Kidney (tissue), 13 donors: ENCODE measurements at regions not wholly inside any gene's neighbourhood (a gene's known extent, or its start where the extent isn't known, plus 50 kb on each side); places are given as distances from the start of the nearest gene placed in this dataset.

Experiments
- DNase-seq, 5 donors: peaks; one replicate each; pipeline ENCODE4 v3.0.0-alpha.2; 2013 to 2020
- FAIRE-seq: peaks from 2 replicates; lab custom pipeline; 2012; peaks lifted over from hg19 to GRCh38; lab: Jason Lieb, UNC
- H3K27ac ChIP-seq, 2 donors: one replicate each; pipeline ENCODE4 v1.7.0; 2013; ENCODE audit warnings: low read depth in 2 of 2, low read length in 2 of 2, inconsistent platforms in 1 of 2
- H3K27me3 ChIP-seq: one replicate; pipeline ENCODE4 v1.7.1; 2013; ENCODE audit warnings: low read length, inconsistent platforms; ENCODE audit not compliant: control insufficient read depth, insufficient read depth
- H3K36me3 ChIP-seq, 3 donors: one replicate each; pipeline versions ENCODE4 v1.7.0 to v1.7.1; 2013; ENCODE audit warnings: low read length in 3 of 3, control low read depth in 1 of 3, inconsistent platforms in 1 of 3; ENCODE audit not compliant: insufficient read depth in 3 of 3, control insufficient read depth in 2 of 3
- H3K4me1 ChIP-seq, 3 donors: one replicate each; pipeline versions ENCODE4 v1.7.0 to v1.7.1; 2013; ENCODE audit warnings: low read length in 3 of 3, inconsistent platforms in 1 of 3, low read depth in 1 of 3; ENCODE audit not compliant: control insufficient read depth in 2 of 3, insufficient read depth in 2 of 3
- H3K4me3 ChIP-seq, 3 donors: one replicate each; pipeline versions ENCODE4 v1.7.0 to v1.8.1; 2013; ENCODE audit warnings: low read length in 3 of 3, control low read depth in 1 of 3, inconsistent platforms in 1 of 3
- H3K9ac ChIP-seq, 3 donors: one replicate each; pipeline versions ENCODE4 v1.7.0 to v1.7.1; 2013; ENCODE audit warnings: low read length in 3 of 3, control low read depth in 1 of 3, inconsistent platforms in 1 of 3
- H3K9me3 ChIP-seq, 3 donors: one replicate each; pipeline versions ENCODE4 v1.7.0 to v1.7.1; 2013; ENCODE audit warnings: low read length in 3 of 3, control low read depth in 1 of 3, inconsistent platforms in 1 of 3; ENCODE audit not compliant: control insufficient read depth in 2 of 3, insufficient read depth in 1 of 3
- CTCF ChIP-seq: IDR thresholded peaks from 3 replicates; pipeline ENCODE4 v1.5.1; 2012; ENCODE audit warnings: mild to moderate bottlenecking, moderate library complexity, borderline replicate concordance; ENCODE audit not compliant: insufficient read depth; ENCODE audit errors: extremely low read depth
- intact Hi-C: fragments of 100-400 bp; cut with DNase I; formaldehyde crosslinking; loops from one replicate; pipeline ENCODE4 v1.11.1; 2022
- donor health status: control.
- donor health status: control.
- donor health status: control.
- donor health status: control.
- donor health status: control.
- donor health status: DM: yes; HTN: yes; CAD: no.
- donor health status: Normal renal cell carcinoma (clear cell type).

DNA sequence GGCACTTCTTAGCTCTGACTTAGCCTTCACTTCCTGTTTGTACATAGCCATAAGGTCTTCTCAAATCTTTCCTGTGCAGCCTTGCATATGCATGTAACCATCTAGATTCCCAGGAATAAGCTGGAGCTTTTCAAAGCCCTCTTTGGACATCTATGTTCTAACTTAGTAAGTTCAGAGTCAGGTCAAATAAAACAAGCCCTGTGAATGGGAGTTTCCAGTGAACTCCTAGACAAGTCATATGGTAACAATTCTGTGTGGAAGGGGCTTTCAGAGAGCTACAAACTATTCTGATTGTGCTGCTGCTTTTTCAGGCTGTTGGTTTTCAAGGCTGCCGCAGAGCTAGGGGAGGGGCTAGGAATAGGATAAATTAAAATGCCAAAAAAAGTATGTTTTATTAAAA lies 208.4 kb upstream of the AKR1E2 start:
- intact Hi-C loops, result no loop called here
- Histone ChIP-seq H3K36me3 (no peaks in the 10 kb centered on the region), H3K27me3 (no peaks in the 10 kb centered on the region), H3K9ac (no peak overlapping the region), H3K4me3 (no peak overlapping the region), H3K9me3 (no peaks in the 10 kb centered on the region), H3K4me1 (no peaks in the 10 kb centered on the region), H3K27ac (no peak overlapping the region)
- DNase-seq (no peak), FAIRE-seq (no peak)
- no peak for TF ChIP-seq CTCF

GRCh38 chr10:4615042-4615441 lies 211.0 kb upstream of the AKR1E2 start:
- no peak for DNase-seq
- H3K27ac ChIP-seq, result no peak overlapping the region
- no peak overlapping the region for H3K9ac ChIP-seq
- no peaks in the 10 kb centered on the region for H3K27me3 ChIP-seq
- no peak overlapping the region for H3K4me3 ChIP-seq
- intact Hi-C loops, result no loop called here
- no peaks in the 10 kb centered on the region for H3K36me3 ChIP-seq
- H3K9me3 ChIP-seq, result no peaks in the 10 kb centered on the region
- H3K4me1 ChIP-seq, result no peaks in the 10 kb centered on the region
- no peak for TF ChIP-seq CTCF
- FAIRE-seq, result no peak

- Histone ChIP-seq H3K4me1 (no peaks in the 10 kb centered on the region), H3K36me3 (no peaks in the 10 kb centered on the region), H3K27ac (no peak overlapping the region), H3K9me3 (no peaks in the 10 kb centered on the region), H3K27me3 (no peaks in the 10 kb centered on the region), H3K4me3 (no peak overlapping the region), H3K9ac (no peak overlapping the region)
- DNase-seq, result peak in 1 of 5 donors; percentile 12
- no peak for TF ChIP-seq CTCF
- no peak for FAIRE-seq
- intact Hi-C loops, result no loop called here
Observed at GRCh38 chr10:4609251-4609650, 216.8 kb upstream of the AKR1E2 start.

GRCh38 chr10:4607681-4608080 lies 218.3 kb upstream of the AKR1E2 start:
- H3K4me1 ChIP-seq, result no peaks in the 10 kb centered on the region
- no peaks in the 10 kb centered on the region for H3K9me3 ChIP-seq
- FAIRE-seq, result no peak
- no peaks in the 10 kb centered on the region for H3K27me3 ChIP-seq
- no peak overlapping the region for H3K27ac ChIP-seq
- H3K4me3 ChIP-seq, result no peak overlapping the region
- no peak for DNase-seq
- no peak overlapping the region for H3K9ac ChIP-seq
- no peaks in the 10 kb centered on the region for H3K36me3 ChIP-seq
- intact Hi-C loops, result no loop called here
- TF ChIP-seq CTCF, result no peak
